SK-N-SH treated with all-trans-retinoic acid at 6 μM for 48 hours (cell line): ENCODE measurements at regions not wholly inside any gene's neighbourhood (a gene's known extent, or its start where the extent isn't known, plus 50 kb on each side); places are given as distances from the start of the nearest gene placed in this dataset.
"Not testable (repeated sequence)": the region's sequence is repeated elsewhere in the genome, so short reads cannot be mapped to it uniquely, and the experiment has no call there.

Experiments
- BACH2 ChIP-seq: fragments of 250-450 bp; sonication (Bioruptor Pico); IDR thresholded peaks from 2 replicates; pipeline ENCODE4 v1.9.0; 2021; ENCODE audit warnings: mild to moderate bottlenecking, borderline replicate concordance
- RARB ChIP-seq: fragments of 250-450 bp; sonication (Bioruptor Pico); IDR thresholded peaks from 2 replicates; pipeline ENCODE4 v1.8.0; 2021; ENCODE audit warnings: mild to moderate bottlenecking, moderate library complexity
- ZC3H10 ChIP-seq: fragments of 250-450 bp; sonication (Bioruptor Pico); IDR thresholded peaks from 2 replicates; pipeline ENCODE4 v1.5.1; 2021; ENCODE audit warnings: mild to moderate bottlenecking, moderate library complexity
- ZFP3 ChIP-seq: fragments of 250-450 bp; sonication (Bioruptor Pico); IDR thresholded peaks from 2 replicates; pipeline ENCODE4 v1.5.0; 2020; ENCODE audit warnings: mild to moderate bottlenecking, moderate library complexity

DNA sequence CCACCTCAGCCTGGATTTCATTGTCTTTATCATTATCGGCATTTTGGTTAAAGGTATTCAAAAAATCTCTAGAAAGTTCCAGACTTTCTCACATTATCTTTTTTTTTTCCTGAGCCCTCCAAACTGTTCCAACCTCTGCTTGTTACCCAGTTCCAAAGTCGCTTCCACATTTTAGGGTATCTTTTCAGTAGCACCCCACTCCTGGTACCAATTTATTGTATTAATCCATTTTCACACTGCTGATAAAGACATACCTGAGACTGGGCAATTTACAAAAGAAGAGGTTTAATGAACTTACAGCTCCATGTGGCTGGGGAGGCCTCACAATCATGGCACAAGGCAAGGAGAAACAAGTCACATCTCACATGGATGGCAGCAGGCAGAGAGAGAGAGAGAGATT is 145.5 kb upstream of the SSTR1 start:
- not testable (repeated sequence) for TF ChIP-seq ZFP3; ZC3H10 (CRISPR knock-in tag); BACH2; RARB (CRISPR knock-in tag)
